Gastroesophageal sphincter (tissue), 3 donors: ENCODE measurements at regions not wholly inside any gene's neighbourhood (a gene's known extent, or its start where the extent isn't known, plus 50 kb on each side); places are given as distances from the start of the nearest gene placed in this dataset.

Source experiments
- EP300 ChIP-seq: sonication (generic); formaldehyde crosslinking; IDR thresholded peaks from one replicate; pipeline ENCODE4 v1.6.1; 2017; ENCODE audit warnings: antibody characterized with exemption, mild to moderate bottlenecking
- POLR2A ChIP-seq, 2 donors: fragments of 450-650 bp; IDR thresholded peaks; one replicate each; pipeline ENCODE4 v1.6.1; 2017; ENCODE audit warnings: antibody characterized with exemption in 2 of 2, mild to moderate bottlenecking in 2 of 2, moderate library complexity in 1 of 2
- POLR2AphosphoS5 ChIP-seq: sonication (generic); formaldehyde crosslinking; IDR thresholded peaks from one replicate; pipeline ENCODE4 v1.6.1; 2017; ENCODE audit warnings: antibody characterized with exemption
- TF ChIP-seq, protein P1 (sequence below), 4 experiments: fragments of 200-600 bp in 2 of 4; fragments of 450-650 bp in 2 of 4; sonication (generic) in 1 of 4; IDR thresholded peaks; one replicate each; pipeline ENCODE4 v1.5.1; 2017 to 2019; ENCODE audit warnings: antibody characterized with exemption in 4 of 4, mild to moderate bottlenecking in 2 of 4, moderate library complexity in 2 of 4

DNA sequence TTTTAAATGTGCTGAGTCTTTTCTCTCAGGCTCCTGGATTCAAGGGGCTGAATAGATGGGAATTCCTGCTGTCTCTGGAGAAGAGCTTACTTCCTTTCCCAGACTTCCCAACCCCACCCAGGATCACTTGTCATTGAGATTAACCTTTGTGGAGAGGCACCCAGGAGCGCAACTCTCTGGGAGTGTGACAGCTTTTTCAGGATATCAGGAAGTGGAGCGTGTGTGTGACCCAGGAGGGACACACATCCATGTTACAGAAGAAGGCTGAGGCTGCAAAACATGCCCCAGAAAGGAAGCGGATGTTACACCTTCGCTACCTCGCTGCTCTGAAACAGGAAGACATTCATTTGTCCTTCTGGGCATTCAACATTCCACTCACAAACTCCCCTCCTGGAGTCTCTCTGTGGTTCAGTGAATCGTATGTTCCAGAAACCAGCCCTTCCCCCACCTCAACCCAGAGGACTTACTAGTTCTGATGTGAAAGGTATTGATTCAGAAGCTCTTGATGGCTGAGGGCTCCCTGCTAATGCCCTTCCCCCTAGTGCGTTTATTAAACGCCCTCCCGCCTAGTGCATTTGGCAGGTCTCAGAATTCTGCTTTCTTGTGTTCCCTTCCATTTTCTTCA, 523.9 kb downstream of the TNS1 start:
- TF ChIP-seq POLR2A (IDR thresholded peaks at IDR 0.05) (no peak), EP300 (no peak), POLR2AphosphoS5 (no peak)
- TF ChIP-seq, protein P1, sequence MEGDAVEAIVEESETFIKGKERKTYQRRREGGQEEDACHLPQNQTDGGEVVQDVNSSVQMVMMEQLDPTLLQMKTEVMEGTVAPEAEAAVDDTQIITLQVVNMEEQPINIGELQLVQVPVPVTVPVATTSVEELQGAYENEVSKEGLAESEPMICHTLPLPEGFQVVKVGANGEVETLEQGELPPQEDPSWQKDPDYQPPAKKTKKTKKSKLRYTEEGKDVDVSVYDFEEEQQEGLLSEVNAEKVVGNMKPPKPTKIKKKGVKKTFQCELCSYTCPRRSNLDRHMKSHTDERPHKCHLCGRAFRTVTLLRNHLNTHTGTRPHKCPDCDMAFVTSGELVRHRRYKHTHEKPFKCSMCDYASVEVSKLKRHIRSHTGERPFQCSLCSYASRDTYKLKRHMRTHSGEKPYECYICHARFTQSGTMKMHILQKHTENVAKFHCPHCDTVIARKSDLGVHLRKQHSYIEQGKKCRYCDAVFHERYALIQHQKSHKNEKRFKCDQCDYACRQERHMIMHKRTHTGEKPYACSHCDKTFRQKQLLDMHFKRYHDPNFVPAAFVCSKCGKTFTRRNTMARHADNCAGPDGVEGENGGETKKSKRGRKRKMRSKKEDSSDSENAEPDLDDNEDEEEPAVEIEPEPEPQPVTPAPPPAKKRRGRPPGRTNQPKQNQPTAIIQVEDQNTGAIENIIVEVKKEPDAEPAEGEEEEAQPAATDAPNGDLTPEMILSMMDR (IDR thresholded peaks at IDR 0.05): no peak
